ENCODE measurements at regions not wholly inside any gene's neighbourhood (a gene's known extent, or its start where the extent isn't known, plus 50 kb on each side); places are given as distances from the start of the nearest gene placed in this dataset.

GRCh38 chr5:57685516-57686255, 203.1 kb upstream of the ACTBL2 start:
- Histone ChIP-seq H3K4me3 (ENCODE audit: low read length) (no peak overlapping the region), H3K36me3 (ENCODE audit: insufficient read depth, low read depth, low read length) (no peaks in the 10 kb centered on the region), H3K27ac (ENCODE audit: low read length) (no peak overlapping the region), H3K4me1 (ENCODE audit: insufficient read depth, low read length) (no peaks in the 10 kb centered on the region), H3K27me3 (ENCODE audit: insufficient read depth, low read length) (no peaks in the 10 kb centered on the region), H3K9me3 (ENCODE audit: insufficient read depth, low read depth, low read length) (no peaks in the 10 kb centered on the region), H3K9ac (ENCODE audit: low read depth, low read length) (no peak overlapping the region)

DNA sequence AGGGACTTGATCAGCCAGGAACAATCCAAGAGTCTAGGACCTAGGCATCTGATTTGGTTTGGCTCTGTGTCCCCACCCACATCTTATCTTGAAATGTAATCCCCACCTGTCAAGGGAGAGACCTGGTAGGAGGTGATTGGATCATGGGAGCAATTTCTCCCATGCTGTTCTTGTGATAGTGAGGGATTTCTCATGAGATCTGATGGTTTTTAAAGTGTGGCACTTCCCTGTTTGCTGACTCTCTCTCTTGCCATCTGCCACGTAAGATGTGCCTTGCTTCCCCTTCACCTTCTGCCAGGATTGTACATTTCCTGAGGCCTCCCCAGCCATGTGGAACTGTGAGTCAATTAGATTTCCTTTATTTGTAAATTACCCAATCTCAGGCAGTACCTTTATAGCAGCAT, 201.7 kb upstream of the ACTBL2 start:
- Histone ChIP-seq H3K27ac (ENCODE audit: low read length) (no peak overlapping the region), H3K4me3 (ENCODE audit: low read length) (no peak overlapping the region)

GRCh38 chr5:57683036-57683630, 200.5 kb upstream of the ACTBL2 start:
- no peaks in the 10 kb centered on the region for H3K36me3 ChIP-seq (ENCODE audit: insufficient read depth, low read depth, low read length)
- H3K9ac ChIP-seq (ENCODE audit: low read depth, low read length), result no peak overlapping the region
- H3K9me3 ChIP-seq (ENCODE audit: insufficient read depth, low read depth, low read length), result no peaks in the 10 kb centered on the region
- H3K4me1 ChIP-seq (ENCODE audit: insufficient read depth, low read length), result no peaks in the 10 kb centered on the region
- no peak overlapping the region for H3K27ac ChIP-seq (ENCODE audit: low read length)
- H3K4me3 ChIP-seq (ENCODE audit: low read length), result no peak overlapping the region
- no peaks in the 10 kb centered on the region for H3K27me3 ChIP-seq (ENCODE audit: insufficient read depth, low read length)

More for the DNA sequence above, 201.7 kb upstream of the ACTBL2 start:
- Histone ChIP-seq H3K27me3 (ENCODE audit: insufficient read depth, low read length) (no peaks in the 10 kb centered on the region), H3K36me3 (ENCODE audit: insufficient read depth, low read depth, low read length) (no peaks in the 10 kb centered on the region), H3K9ac (ENCODE audit: low read depth, low read length) (no peak overlapping the region), H3K4me1 (ENCODE audit: insufficient read depth, low read length) (no peaks in the 10 kb centered on the region), H3K9me3 (ENCODE audit: insufficient read depth, low read depth, low read length) (no peaks in the 10 kb centered on the region)

DNA sequence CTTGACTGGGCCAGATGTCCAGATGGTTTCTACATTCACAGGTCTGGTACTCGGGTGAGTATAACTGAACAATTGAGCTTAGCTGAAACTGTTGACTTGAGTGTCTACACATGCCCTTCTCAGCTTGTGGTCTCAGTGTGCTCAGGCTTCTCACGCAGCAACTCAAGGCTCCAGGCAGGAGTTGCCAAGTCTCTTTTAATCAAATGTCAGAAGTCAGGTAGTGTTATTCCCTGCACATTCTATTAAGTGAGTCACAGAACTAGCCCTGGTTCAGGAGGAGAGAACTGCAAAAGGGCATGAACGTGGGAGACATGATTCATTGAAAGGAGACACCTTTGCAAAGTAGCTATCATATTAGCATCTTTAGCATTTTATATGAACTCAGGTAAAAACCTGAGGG, 199.3 kb upstream of the ACTBL2 start:
- Histone ChIP-seq H3K27me3 (ENCODE audit: insufficient read depth, low read length) (no peaks in the 10 kb centered on the region), H3K27ac (ENCODE audit: low read length) (no peak overlapping the region), H3K4me3 (ENCODE audit: low read length) (no peak overlapping the region), H3K9ac (ENCODE audit: low read depth, low read length) (no peak overlapping the region), H3K4me1 (ENCODE audit: insufficient read depth, low read length) (no peaks in the 10 kb centered on the region), H3K9me3 (ENCODE audit: insufficient read depth, low read depth, low read length) (no peaks in the 10 kb centered on the region), H3K36me3 (ENCODE audit: insufficient read depth, low read depth, low read length) (no peaks in the 10 kb centered on the region)

DNA sequence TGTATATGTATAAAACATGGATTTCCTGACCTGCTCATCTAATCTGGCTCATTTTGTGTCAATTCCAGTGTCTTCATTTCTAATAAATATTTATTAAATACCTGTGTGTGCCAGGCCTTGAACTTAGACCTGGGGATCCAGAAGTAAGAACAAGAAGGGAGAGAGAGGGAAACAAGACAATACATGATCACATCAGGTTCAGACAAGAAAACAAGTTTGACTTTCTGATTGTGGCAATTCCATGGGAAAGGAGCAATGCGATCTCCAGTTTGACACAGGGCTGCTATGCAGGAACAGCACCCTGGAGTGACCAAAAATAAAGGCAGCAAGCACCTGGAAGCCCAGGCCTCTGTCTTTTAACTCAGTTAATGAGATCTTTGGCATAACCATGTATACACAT, 198.1 kb upstream of the ACTBL2 start:
- Histone ChIP-seq H3K9ac (ENCODE audit: low read depth, low read length) (no peak overlapping the region), H3K27ac (ENCODE audit: low read length) (no peak overlapping the region), H3K4me1 (ENCODE audit: insufficient read depth, low read length) (no peaks in the 10 kb centered on the region), H3K9me3 (ENCODE audit: insufficient read depth, low read depth, low read length) (no peaks in the 10 kb centered on the region), H3K36me3 (ENCODE audit: insufficient read depth, low read depth, low read length) (no peaks in the 10 kb centered on the region), H3K4me3 (ENCODE audit: low read length) (no peak overlapping the region), H3K27me3 (ENCODE audit: insufficient read depth, low read length) (no peaks in the 10 kb centered on the region)

DNA sequence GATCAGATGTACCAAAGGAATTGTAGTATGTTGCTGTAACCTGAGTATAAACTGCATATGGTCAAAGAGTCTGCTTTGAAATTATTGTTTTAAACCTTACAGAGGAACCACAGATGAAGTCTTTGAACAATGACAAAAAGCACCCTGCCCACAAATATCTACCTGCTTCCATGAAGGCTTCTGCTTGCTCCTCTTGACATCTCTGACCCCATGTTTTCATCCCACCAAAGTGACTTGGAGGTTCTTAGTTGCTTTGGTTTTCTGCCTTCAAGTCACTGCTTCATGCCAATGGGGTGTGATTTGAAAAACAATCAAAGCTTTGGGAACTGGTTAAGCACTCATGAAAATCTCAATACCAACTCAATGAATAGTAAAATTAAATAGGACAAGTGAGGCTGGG, 194.6 kb upstream of the ACTBL2 start:
- Histone ChIP-seq H3K9ac (ENCODE audit: low read depth, low read length) (no peak overlapping the region), H3K4me1 (ENCODE audit: insufficient read depth, low read length) (no peaks in the 10 kb centered on the region), H3K9me3 (ENCODE audit: insufficient read depth, low read depth, low read length) (no peaks in the 10 kb centered on the region), H3K4me3 (ENCODE audit: low read length) (no peak overlapping the region), H3K27ac (ENCODE audit: low read length) (no peak overlapping the region), H3K36me3 (ENCODE audit: insufficient read depth, low read depth, low read length) (no peaks in the 10 kb centered on the region), H3K27me3 (ENCODE audit: insufficient read depth, low read length) (no peaks in the 10 kb centered on the region)

- Histone ChIP-seq H3K9ac (ENCODE audit: low read depth, low read length) (no peak overlapping the region), H3K27me3 (ENCODE audit: insufficient read depth, low read length) (no peaks in the 10 kb centered on the region), H3K36me3 (ENCODE audit: insufficient read depth, low read depth, low read length) (no peaks in the 10 kb centered on the region), H3K4me3 (ENCODE audit: low read length) (no peak overlapping the region), H3K9me3 (ENCODE audit: insufficient read depth, low read depth, low read length) (no peaks in the 10 kb centered on the region), H3K4me1 (ENCODE audit: insufficient read depth, low read length) (no peaks in the 10 kb centered on the region), H3K27ac (ENCODE audit: low read length) (no peak overlapping the region)
These were observed 193.8 kb upstream of the ACTBL2 start for GRCh38 chr5:57676222-57677098.

DNA sequence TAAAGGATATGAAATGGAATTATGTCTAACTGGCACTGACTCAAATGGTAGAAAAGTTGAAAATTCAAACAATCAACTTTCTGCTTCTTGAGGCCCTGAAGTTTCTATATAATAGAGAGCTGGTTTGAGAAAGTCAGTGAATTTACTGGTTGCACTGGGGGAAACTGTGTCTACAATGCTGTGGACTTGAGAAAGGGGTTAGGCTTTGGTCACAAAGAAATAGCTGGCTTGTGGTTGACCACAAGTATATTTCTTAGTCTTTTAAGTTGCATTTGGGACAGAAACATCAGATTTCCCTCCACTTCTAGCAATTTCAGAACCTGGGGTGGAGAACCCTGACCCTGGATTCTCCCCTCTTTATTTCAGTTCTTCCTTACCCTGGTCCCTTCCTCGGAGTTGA, 192.6 kb upstream of the ACTBL2 start:
- no peaks in the 10 kb centered on the region for H3K9me3 ChIP-seq (ENCODE audit: insufficient read depth, low read depth, low read length)
- no peaks in the 10 kb centered on the region for H3K36me3 ChIP-seq (ENCODE audit: insufficient read depth, low read depth, low read length)
- no peak overlapping the region for H3K27ac ChIP-seq (ENCODE audit: low read length)
- no peaks in the 10 kb centered on the region for H3K27me3 ChIP-seq (ENCODE audit: insufficient read depth, low read length)
- H3K9ac ChIP-seq (ENCODE audit: low read depth, low read length), result no peak overlapping the region
- no peaks in the 10 kb centered on the region for H3K4me1 ChIP-seq (ENCODE audit: insufficient read depth, low read length)
- no peak overlapping the region for H3K4me3 ChIP-seq (ENCODE audit: low read length)

DNA sequence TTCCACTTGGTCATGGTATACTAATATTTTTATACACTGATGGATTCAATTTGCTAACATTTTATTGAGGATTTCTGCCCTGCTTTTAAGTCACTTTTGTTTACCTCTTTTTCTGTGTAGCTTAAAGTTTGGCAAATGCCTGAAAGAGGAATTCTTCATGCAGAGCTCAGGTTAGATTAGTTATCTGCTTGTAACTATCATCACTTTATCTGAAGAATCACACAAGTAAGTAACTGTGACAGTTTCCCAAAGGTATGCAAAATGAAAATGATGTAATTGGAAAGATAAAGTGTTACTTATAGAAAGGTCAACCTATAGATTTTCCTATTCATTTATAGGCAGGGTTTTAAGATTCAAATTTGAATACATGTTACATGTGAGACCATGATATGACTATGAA, 188.8 kb upstream of the ACTBL2 start:
- no peak overlapping the region for H3K9ac ChIP-seq (ENCODE audit: low read depth, low read length)
- H3K36me3 ChIP-seq (ENCODE audit: insufficient read depth, low read depth, low read length), result no peaks in the 10 kb centered on the region
- H3K4me3 ChIP-seq (ENCODE audit: low read length), result no peak overlapping the region
- H3K4me1 ChIP-seq (ENCODE audit: insufficient read depth, low read length), result no peaks in the 10 kb centered on the region
- no peaks in the 10 kb centered on the region for H3K27me3 ChIP-seq (ENCODE audit: insufficient read depth, low read length)
- no peaks in the 10 kb centered on the region for H3K9me3 ChIP-seq (ENCODE audit: insufficient read depth, low read depth, low read length)
- no peak overlapping the region for H3K27ac ChIP-seq (ENCODE audit: low read length)

DNA sequence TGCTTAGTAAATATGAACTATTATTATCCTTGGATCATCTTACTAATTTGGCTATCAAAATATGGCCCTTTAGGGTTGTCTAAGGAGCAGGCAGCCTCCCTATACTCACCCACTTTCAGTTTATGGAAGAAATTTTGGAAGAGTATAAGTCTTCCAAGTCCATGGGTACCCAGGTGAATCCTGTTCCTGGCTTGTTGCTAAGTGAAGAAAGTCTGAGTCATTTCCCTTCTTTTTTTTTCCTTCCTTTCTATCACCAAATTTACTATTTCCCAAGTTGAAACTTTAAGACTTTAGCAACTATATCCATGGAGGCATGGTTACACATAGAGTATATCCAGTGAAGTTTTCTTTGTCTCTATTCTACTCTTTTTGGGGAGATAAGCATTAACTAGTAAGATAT, 184.0 kb upstream of the ACTBL2 start:
- no peak overlapping the region for H3K4me3 ChIP-seq (ENCODE audit: low read length)
- H3K27ac ChIP-seq (ENCODE audit: low read length), result no peak overlapping the region
- no peaks in the 10 kb centered on the region for H3K27me3 ChIP-seq (ENCODE audit: insufficient read depth, low read length)
- no peaks in the 10 kb centered on the region for H3K9me3 ChIP-seq (ENCODE audit: insufficient read depth, low read depth, low read length)
- no peaks in the 10 kb centered on the region for H3K4me1 ChIP-seq (ENCODE audit: insufficient read depth, low read length)
- no peak overlapping the region for H3K9ac ChIP-seq (ENCODE audit: low read depth, low read length)
- H3K36me3 ChIP-seq (ENCODE audit: insufficient read depth, low read depth, low read length), result no peaks in the 10 kb centered on the region

DNA sequence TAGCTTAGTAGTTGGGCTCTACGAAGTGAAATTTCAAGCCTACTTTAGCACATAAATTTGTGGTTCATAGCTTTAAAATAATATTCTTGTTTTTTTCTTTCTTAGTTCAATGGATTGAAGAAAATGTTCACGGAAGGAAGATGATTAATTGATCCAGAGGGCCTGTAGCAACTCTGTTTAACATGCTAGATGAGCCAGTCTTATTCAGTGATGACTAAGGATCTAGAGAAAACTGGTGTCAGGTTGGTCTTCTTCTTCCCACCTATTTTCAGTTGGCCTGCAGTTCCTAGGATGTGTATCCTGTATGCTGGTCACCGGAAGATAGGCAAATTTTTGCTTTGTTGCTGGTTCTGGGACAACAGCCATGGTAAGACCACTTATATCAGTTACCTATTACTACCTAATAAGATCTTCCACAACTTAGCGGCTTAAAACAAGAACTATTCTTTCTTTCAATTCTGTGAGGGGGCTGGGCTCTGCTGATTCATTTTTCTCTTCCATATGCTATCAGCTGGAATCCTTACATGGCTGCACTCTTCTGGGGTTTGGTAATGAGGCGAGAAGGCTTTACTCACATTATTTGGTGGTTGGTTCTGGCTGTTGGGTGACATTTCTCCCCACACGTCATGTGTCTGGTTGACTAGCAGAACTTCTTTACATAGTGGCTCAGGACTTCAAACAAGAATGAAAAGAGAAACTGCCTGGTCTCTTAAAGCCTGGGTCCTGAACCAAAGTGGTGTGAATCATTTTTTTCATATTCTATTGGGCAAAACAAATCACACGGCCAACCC, 182.7 kb upstream of the ACTBL2 start:
- H3K9ac ChIP-seq (ENCODE audit: low read depth, low read length), result no peak overlapping the region
- H3K4me3 ChIP-seq (ENCODE audit: low read length), result no peak overlapping the region
- no peaks in the 10 kb centered on the region for H3K9me3 ChIP-seq (ENCODE audit: insufficient read depth, low read depth, low read length)
- H3K27me3 ChIP-seq (ENCODE audit: insufficient read depth, low read length), result no peaks in the 10 kb centered on the region
- H3K4me1 ChIP-seq (ENCODE audit: insufficient read depth, low read length), result no peaks in the 10 kb centered on the region
- no peaks in the 10 kb centered on the region for H3K36me3 ChIP-seq (ENCODE audit: insufficient read depth, low read depth, low read length)
- H3K27ac ChIP-seq (ENCODE audit: low read length), result no peak overlapping the region
